Renal pelvis (tissue), 1 donor: ENCODE measurements at regions not wholly inside any gene's neighbourhood (a gene's known extent, or its start where the extent isn't known, plus 50 kb on each side); places are given as distances from the start of the nearest gene placed in this dataset.
"Not testable (repeated sequence)": the region's sequence is repeated elsewhere in the genome, so short reads cannot be mapped to it uniquely, and the experiment has no call there.

Experiments used
- DNase-seq: peaks from one replicate; pipeline ENCODE4 v3.0.0-alpha.2; 2013

DNA sequence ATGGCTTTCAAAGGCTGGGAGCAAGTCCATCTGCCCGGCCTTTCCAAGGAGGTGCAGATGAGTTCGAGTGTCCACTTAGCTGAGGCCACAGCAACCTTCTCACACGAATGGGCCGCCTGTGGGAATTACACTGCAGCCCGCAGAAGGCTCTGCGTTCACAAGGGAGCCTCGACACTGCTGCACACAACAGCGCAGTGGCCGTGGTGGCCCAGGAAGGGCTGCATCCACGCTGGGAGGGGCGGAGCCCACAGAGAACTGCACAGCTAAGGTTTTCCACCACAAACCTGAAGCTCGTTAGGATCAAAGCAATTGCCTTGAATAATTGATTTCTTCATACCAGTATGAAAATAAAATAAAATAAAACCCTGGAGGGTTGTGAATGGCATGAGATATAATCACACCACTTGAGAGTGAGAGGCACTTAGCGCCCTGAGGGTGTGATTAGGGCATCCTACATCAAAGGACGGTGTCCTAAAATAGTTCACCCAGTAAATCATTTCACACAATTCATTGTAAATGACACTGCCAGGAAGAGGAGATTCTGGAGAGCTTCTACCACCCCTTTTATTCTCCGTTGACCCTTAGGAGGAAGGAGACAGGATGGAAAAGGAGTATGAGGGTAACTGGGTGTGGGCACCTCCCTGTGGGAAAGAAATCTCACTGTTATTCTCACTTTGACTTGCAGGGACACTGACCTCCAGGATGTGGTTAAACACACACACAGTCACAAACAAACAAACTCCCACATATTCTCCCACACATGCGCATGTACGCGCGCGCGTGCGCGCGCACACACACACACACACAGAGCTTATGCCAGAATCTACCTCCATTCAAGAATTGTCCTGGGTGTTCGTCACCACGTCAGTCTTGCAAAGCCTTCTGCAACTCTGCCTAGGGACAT is 256.6 kb upstream of the ID2 start:
- no peak for DNase-seq

DNA sequence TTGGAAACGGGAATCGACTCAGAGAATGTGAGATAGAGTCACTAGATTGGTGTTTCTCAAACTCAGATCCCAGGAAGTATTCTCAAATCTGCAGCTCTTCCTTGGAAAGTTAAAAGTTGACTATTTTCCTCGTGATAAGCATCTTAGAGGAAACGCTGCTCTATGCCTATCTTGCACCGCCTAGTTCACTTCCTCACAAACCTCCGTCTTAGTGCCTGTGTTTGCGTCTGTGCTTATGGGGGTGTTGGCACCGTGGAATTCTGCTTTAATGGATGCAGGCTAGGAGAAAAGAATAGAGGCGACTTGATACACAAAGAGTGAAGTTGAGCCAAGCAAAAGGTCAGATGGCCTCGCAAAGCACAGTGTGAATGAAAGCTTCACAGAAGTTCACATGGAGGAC is 255.3 kb upstream of the ID2 start:
- DNase-seq = no peak

DNA sequence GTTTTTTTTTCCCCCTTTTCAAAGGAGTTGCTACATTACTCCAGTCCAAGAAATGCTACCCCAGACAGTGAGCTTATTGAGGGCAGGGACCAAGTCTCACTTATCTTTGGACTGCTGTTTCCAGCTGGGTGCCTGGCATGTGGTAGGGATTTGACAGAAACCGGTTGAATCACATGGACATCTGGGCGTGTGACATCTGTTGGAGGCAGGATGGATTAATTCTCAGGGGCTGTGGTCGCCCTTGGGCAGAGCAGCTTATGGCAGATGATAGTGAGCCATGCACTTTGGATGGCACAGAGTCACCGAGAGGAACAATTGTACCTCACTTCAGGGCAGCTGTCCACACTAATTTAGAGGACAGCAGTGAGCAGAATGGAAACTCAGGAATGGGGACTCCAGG is 254.6 kb upstream of the ID2 start:
- no peak for DNase-seq

DNA sequence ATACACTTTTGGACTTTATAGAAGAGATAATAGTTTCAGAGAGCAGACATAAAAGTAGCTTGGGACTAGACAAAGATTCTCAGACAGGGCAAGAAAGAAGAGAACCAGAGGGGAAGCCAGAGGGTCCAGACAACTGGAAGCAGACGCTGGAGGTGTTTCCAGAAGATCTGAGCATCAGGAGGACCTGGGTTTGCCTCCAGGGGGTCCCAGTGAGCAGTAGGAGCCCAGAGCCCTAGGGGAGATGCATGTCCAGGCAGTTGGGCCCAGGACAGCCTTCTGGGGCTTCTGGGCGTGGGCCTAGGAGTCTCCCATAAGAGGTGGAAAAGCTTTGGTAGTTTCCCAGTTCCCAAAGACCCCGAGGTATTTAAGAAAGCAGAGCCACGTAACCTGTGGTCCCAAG is 251.2 kb upstream of the ID2 start:
- DNase-seq = no peak

DNA sequence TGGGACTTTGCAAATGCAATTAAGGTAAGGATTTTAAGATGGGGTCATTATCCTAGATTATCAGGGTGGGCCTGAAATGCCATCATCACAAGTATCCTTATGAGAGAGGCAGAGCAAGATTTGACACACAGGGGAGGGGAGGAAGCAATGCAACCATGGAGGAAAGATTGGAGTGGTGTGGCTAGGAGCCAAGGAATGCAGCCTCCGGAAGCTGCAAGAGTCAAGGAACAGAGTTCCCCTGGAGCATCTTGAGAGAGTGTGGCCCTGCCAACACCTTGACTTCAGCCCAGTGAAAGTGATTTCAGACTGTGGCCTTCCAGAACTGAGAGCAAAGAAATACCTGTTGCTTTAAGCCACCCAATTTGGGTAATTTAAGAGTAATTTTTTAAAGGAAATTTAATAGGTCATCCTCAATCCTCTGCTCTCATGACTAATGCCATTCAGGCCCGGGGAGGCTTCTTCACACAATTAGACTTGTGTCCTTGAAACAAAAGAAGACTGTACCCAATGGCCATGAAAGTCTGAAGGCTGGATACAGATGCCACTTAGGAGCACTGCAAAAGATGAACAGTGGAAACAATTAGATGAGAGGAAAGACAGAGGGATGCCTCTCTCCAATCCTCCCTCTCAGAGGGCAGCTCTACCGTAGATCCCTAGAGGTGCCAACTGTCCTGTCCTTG is 250.3 kb upstream of the ID2 start:
- DNase-seq = no peak

DNA sequence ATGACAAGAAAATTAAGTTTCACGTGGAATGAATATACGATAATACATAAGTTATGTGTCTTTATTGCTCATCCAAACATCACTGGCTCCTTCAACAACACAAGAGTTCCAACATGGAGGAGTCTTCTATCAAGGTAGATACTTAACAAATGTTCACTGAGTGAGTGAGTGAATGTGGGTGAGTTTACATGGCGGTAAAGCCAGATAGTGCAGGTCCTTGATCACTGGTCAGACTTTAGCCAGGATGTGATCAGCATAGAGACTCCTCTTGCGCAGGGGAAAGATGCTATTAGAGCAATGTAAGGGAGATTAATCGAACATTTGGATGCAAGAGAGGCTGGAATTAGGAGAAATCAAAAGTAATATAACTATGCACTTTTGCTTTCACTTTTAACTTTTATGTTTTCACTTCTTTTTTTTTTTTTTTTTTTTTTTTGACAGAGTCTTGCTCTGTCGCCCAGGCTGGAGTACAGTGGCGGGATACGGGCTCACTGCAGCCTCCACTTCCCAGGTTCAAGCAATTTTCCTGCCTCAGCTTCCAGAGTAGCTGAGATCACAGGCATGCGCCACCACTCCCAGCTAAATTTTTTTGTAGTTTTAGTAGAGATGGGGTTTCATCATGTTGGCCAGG is 249.0 kb upstream of the ID2 start:
- DNase-seq = no peak

DNA sequence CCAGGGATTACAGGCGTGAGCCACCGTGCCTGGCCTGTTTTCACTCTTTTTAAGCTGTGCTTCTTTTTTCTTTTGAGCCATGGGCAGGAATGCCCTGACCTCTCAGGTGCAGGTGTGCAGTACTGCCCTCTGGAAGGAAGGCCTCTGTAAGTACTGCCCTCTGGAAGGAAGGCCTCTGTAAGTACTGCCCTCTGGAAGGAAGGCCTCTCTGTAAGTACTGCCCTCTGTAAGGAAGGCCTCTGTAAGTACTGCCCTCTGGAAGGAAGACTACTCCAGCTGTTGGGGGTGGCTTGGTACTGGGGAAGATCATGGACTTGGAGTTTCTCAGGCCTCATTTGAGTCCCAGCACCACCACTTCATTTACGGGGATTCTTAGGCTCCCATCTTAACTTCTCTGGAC is 248.5 kb upstream of the ID2 start:
- no peak for DNase-seq

DNA sequence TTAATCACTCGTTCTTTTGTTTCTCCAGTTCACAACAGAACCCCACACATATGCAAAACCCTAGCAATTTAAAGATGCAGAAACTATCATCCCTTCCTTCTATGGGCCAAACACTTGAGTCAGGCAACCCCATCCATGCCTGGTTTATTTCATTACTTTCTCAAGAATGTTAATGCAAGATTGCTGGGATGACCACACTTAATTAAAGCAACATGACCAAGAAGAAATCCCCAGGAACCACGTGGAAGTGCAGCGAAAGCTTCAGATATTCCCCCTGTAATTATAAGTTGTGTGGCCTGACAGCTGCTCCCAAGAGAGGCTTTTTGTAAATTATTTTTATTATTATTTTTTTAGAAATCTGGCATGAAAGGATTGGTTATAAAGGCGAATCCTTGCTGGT is 246.2 kb upstream of the ID2 start:
- no peak for DNase-seq

DNA sequence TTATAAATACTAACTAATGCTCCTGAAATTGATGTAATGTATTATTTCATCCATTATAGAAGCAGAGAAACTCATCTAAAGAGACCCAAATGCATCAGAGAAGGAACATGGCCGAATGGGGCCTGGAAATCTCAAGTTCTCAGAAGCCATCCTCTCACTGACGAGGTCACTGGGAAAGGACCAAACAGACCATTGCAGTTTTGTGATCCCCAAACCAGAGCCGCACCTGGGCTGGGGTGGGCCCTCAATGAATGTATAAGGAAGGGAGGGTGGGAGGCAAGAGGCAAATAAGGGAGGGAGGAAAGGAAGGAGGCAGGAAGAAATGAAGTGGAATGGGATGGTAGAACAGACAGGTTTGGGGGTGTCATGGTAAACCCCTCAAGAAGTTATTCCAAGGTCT is 245.3 kb upstream of the ID2 start:
- no peak for DNase-seq

DNA sequence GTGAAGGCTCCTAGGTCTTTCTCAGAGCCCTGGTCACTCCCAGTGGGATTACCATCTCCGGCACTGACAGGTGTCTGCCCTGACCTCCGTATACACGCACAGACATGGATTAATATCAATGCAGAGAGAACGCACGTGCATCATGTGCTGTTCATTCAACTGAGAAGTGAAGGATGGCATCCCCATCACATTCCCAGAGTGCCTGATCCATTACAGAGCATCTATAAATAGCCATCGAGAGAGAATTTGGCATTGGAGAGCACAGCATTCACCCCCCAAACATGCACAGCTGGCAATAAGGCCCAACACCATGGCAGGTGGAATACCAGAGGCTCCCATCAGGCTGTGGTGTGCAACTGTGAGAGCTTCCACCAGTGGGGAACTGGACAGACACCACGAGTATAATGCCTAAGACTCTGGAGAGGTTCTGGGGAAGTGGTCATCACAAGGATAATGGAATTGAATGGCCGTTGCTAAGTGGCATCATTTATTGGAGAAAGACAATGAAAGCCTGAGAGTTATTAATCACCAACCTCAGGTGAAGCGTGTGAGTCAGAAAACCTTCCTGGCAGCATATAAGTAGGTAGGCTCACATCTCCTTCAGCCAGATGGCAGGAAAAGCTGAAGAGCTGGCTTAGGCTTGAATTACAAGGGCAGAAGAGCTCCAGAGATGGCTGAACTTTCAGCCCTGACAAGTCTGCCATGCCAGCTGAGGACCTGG is 244.5 kb upstream of the ID2 start:
- no peak for DNase-seq

DNA sequence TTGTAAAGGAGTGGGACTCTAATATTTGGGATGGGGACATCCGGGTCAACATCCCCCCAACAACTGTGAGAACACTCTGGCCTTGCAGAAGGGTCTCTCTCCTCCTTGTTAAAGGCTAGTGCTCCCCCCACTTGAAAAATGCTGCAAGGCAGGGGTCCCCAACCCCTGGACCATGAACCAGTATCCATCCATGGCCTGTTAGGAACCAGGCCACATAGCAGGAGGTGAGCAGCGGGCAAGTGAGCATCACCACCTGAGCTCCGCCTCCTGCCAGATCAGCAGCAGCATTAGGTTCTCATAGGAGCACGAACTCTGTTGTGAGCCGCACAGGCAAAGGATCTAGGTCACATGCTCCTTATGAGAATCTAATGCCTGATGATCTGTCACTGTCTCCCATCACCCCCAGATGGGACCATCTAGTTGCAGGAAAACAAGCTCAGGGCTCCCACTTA is 243.9 kb upstream of the ID2 start:
- no peak for DNase-seq

DNA sequence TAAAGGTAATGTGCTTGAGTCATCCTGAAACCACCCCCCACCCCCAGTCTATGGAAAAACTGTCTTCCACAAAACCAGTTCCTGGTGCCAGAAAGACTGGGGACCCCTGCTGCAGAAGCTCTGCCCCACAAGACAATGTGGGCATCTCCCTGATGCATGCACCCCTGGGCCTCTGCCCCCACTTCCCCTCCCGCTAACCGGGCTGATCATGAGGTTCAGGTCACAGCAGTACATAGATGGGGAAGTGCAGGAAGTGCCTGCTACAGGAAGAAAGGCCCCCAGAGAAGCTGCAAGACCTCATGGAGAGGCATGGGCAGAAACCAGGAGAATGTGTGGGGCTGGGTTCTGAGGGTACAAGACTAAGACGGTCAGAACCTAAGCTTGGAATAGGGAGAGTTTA is 243.4 kb upstream of the ID2 start:
- no peak for DNase-seq

DNA sequence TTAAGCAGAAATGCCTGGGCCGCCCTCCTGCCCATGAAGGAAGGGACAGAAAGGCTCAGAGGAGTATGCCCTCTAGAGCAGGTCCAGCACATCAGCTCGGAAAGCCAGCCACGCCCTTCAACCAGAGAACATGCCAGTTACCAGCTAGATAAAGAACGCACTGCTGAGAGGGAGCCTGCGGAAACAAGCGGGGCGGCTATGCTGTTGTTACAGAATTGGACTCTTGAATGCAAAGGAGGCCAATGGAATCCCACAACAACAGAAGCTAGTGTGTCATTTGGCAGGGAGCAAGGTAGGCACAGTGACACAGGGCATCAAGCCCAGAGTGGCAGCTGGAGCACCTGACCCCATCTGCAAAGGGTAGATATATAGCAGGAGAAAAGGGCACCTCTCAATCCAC is 242.9 kb upstream of the ID2 start:
- DNase-seq = no peak

DNA sequence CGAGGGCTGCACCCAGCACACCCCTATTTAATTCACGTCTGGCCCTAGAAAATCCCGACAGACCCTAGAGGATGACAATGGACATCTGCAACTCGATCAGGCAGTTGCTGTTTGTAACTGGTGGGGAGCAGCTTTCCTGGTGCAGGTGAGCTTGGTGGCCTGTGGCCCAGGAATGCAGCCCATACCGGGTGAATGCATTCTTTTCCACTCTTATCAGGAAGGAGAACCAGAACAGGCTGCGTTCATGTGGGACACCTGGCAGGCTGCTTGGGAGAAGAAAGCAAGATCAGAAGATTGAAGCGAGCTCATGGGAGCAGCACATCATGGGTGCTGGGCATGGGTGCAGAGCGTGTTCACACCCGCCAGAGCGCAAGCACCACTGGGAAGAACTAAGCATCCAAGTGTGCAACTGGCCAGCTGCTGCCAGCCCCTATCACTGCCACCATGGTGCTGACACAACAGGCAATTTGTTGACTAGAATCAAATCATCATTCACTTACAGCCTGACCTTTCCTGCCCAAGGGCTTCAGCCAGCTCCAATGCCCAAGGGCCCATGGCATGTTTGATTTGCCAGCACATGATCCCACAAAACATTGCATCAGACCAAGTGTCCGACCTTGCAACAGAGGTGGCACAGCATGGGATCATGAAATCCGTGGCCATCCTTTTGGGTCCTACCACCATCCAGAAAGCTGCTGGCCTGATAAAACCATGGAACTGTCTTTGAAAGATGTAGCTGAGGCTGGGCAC is 241.7 kb upstream of the ID2 start:
- no peak for DNase-seq

DNA sequence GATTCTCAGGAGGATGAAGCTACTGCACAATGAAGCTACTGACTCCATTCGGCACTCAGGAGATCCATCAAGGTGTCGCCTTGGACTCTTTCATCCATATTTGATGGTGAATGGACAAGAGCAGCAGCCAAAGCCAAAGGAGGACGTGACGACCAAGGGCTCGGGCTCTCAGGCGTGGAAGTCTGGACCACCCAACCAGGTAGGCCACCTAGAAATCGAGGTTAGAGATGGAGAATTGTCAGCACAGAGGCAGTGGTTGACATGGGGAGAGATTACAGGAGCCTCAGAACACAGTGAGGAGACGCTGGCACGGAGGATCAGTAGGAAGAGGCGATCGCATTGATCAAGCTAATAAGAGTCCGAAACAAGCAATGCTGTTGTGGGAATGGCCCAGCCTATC is 240.5 kb upstream of the ID2 start:
- no peak for DNase-seq

DNA sequence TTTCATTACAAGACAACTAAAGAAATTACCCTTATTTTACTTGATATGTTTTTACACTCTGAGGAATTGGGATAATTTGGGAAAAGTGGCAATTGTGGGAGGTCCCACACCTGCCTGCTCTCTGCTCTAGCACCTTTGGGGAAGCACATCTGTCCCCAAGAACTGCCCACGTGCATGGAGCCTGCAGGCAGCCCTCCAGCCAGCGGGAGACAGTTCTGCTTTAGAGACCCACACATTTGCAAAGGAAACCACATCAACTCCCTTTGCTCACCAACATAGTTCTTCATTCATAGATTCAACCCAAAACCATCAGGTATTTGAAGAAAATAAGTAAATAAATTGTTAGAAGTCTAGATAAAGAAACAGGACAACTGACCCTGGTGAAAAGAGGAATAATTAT is 239.9 kb upstream of the ID2 start:
- no peak for DNase-seq

DNA sequence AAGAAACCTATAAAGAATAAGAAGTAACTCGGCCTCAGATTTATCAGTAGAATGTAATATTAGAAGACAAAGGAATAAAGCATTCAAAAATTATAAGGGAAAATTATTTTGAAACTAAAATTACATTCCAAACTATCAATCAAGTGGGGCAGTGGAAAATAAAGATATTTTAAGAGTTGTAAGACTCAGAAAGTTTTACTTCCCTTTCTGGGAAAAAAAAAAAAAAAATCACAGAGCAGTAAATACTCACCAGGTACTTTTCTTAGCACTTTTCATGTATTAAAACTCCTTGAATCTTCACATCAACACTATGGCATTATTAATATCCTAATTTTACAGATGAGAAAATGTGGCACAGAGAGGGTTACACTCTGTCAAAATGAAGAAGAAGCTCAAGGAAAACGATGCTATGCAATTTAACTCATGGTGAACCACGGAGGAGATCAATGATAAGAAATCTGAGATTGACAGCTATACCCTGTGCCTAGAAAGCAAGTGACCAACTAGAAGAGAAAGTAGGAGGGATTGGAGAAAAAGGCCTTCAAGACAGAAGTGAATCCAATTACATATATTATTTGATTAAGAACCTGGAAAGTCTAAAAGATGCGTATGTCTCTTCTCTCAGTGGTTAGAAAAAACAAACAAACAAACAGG is 238.9 kb upstream of the ID2 start:
- no peak for DNase-seq

DNA sequence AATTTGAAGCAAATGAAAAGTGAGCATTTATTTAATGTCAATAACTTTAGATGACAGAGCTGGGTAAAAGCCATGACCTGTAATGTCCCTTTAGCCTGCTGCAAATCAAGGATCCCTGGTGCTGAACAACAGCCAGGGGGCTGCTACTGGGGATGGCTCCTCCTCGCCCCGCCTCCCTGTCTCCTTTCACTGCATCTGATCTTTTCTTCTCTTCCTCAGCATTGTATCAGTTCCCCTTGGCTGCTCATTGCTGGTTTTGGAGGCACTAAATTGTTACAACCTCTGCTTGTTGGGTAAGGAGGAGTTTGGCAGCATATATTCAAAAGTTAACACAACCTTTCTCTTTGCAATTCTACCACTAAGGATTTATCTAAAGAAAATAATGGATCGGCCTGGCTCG is 236.3 kb upstream of the ID2 start:
- DNase-seq = no peak

DNA sequence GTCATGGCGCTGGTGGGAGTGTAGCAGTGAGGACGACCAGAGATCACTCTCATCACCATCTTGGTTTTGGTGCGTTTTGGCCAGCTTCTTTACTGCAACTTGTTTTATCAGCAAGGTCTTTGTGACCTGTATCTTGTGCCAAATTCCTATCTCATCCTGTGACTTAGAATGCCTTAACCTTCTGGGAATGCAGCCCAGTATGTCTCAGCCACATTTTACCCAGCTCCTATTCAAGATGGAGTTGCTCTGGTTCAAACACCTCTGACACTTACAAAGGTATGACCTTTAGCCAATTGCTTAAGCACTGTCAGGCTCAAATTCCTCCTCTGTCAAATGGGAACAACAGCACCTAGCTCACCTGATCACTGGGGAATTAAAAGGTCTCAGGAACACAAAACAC is 235.1 kb upstream of the ID2 start:
- not testable (repeated sequence) for DNase-seq

DNA sequence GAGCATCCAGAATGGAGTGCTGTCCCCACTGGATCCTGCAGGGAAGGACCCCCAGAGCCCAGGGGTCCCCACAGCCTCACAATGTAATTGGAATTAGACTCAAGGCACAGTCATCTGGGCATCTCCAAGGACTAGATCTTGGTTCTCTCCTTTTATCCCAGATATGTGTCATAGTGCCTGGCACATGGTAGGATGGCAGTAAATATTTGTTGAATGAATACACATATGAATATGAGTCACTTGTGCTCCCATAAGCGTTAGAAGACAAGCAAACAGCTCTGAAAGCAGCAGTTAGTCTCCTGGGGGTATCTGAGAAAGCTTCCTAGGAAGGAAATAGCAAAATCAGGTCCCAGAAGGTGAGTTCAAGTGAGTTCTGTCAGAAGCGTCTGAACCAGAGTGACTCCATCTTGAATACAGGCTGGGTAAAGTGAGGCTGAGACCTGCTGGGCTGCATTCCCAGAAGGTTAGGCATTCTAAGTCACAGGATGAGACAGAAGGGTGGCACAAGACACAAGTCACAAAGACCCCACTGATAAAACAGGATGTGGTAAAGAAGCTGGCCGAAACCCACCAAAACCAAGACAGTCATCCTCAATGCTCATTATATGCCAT is 234.1 kb upstream of the ID2 start:
- no peak for DNase-seq
